ENCODE measurements at regions not wholly inside any gene's neighbourhood (a gene's known extent, or its start where the extent isn't known, plus 50 kb on each side); places are given as distances from the start of the nearest gene placed in this dataset.
"Not testable (repeated sequence)": the region's sequence is repeated elsewhere in the genome, so short reads cannot be mapped to it uniquely, and the experiment has no call there.

GRCh38 chr5:166639151-166639550 lies 1652.3 kb upstream of the WWC1 start:
- ATAC-seq = no peak
- TF ChIP-seq ZNF8 (CRISPR knock-in tag; IDR thresholded peaks at IDR 0.05) (no peak), PPARA (CRISPR knock-in tag; IDR thresholded peaks at IDR 0.05; ENCODE audit: borderline replicate concordance) (no peak), CREB5 (CRISPR knock-in tag; IDR thresholded peaks at IDR 0.05; ENCODE audit: low read depth) (no peak), SNAI2 (CRISPR knock-in tag; IDR thresholded peaks at IDR 0.05) (no peak), ZC3H10 (CRISPR knock-in tag; IDR thresholded peaks at IDR 0.05) (no peak), RARB (CRISPR knock-in tag; IDR thresholded peaks at IDR 0.05) (no peak), ZFP30 (CRISPR knock-in tag; IDR thresholded peaks at IDR 0.05) (no peak), ESRRG (CRISPR knock-in tag; IDR thresholded peaks at IDR 0.05) (no peak), ZNF70 (CRISPR knock-in tag; IDR thresholded peaks at IDR 0.05) (no peak), ZNF565 (CRISPR knock-in tag; conservative IDR thresholded peaks at IDR 0.05; ENCODE audit: low read depth) (no peak), CSRNP3 (CRISPR knock-in tag; IDR thresholded peaks at IDR 0.05) (no peak), POU6F1 (CRISPR knock-in tag; IDR thresholded peaks at IDR 0.05; ENCODE audit: borderline replicate concordance, low read depth) (no peak), TSHZ2 (CRISPR knock-in tag; IDR thresholded peaks at IDR 0.05) (no peak), PATZ1 (CRISPR knock-in tag; IDR thresholded peaks at IDR 0.05; ENCODE audit: borderline replicate concordance) (no peak), TCF4 (CRISPR knock-in tag; IDR thresholded peaks at IDR 0.05; ENCODE audit: borderline replicate concordance) (no peak), CSDC2 (CRISPR knock-in tag; IDR thresholded peaks at IDR 0.05) (no peak), ZFP3 (CRISPR knock-in tag; IDR thresholded peaks at IDR 0.05) (no peak), BACH2 (CRISPR knock-in tag; IDR thresholded peaks at IDR 0.05; ENCODE audit: borderline replicate concordance) (no peak), ISL1 (CRISPR knock-in tag; IDR thresholded peaks at IDR 0.05) (no peak)

GRCh38 chr5:166640136-166640535 lies 1651.3 kb upstream of the WWC1 start:
- TF ChIP-seq ISL1 (CRISPR knock-in tag; IDR thresholded peaks at IDR 0.05) = peak; percentile 14; the same call in 1 of the 2 replicates
- not testable (repeated sequence) for ATAC-seq

- no peak for ATAC-seq
- TF ChIP-seq ZC3H10 (CRISPR knock-in tag; IDR thresholded peaks at IDR 0.05) = no peak
- peak; percentile 83 for TF ChIP-seq ISL1 (CRISPR knock-in tag; IDR thresholded peaks at IDR 0.05)
These were observed 1642.7 kb upstream of the WWC1 start for GRCh38 chr5:166648736-166649135.

GRCh38 chr5:166649676-166650075 lies 1641.8 kb upstream of the WWC1 start:
- ATAC-seq = no peak
- TF ChIP-seq TOX (CRISPR knock-in tag; IDR thresholded peaks at IDR 0.05; ENCODE audit: borderline replicate concordance) (no peak), SNAI2 (CRISPR knock-in tag; IDR thresholded peaks at IDR 0.05) (no peak), ISL1 (CRISPR knock-in tag; IDR thresholded peaks at IDR 0.05) (peak; percentile 38; the same call in 1 of the 2 replicates), ZNF565 (CRISPR knock-in tag; conservative IDR thresholded peaks at IDR 0.05; ENCODE audit: low read depth) (no peak), ZC3H10 (CRISPR knock-in tag; IDR thresholded peaks at IDR 0.05) (no peak), TCF4 (CRISPR knock-in tag; IDR thresholded peaks at IDR 0.05; ENCODE audit: borderline replicate concordance) (no peak)

All from SK-N-SH treated with all-trans-retinoic acid at 6 μM for 48 hours (cell line).